ENCODE measurements at regions not wholly inside any gene's neighbourhood (a gene's known extent, or its start where the extent isn't known, plus 50 kb on each side); places are given as distances from the start of the nearest gene placed in this dataset.

DNA sequence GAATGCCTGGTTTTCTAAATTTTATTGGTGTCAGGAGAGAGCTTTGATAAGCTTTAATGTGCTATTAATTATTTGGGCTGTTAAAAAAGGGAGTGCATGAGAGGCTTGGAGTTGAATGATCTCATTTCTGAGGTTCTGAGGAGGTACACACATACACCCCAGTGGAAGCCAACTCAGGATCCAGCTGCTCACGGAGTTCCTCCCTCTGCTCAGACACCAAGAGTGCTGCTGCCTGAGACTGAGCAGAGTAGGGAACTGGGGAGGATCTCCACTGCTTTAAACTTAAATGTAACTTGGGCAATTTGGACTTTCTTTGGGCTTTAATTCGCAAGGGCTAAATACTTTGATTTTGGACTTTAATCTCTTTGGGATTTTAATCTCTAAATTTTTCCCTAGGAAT, 414.4 kb upstream of the CADM1 start:
- TF ChIP-seq, protein P1, sequence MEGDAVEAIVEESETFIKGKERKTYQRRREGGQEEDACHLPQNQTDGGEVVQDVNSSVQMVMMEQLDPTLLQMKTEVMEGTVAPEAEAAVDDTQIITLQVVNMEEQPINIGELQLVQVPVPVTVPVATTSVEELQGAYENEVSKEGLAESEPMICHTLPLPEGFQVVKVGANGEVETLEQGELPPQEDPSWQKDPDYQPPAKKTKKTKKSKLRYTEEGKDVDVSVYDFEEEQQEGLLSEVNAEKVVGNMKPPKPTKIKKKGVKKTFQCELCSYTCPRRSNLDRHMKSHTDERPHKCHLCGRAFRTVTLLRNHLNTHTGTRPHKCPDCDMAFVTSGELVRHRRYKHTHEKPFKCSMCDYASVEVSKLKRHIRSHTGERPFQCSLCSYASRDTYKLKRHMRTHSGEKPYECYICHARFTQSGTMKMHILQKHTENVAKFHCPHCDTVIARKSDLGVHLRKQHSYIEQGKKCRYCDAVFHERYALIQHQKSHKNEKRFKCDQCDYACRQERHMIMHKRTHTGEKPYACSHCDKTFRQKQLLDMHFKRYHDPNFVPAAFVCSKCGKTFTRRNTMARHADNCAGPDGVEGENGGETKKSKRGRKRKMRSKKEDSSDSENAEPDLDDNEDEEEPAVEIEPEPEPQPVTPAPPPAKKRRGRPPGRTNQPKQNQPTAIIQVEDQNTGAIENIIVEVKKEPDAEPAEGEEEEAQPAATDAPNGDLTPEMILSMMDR (IDR thresholded peaks at IDR 0.05; ENCODE audit: extremely low read depth, insufficient read depth, missing control alignments) = no peak
- no peak for DNase-seq (ENCODE audit: low spot score)
- in situ Hi-C loops (cut with MboI; ENCODE audit: low pct_unique_long_range_greater_than_20kb, low sequenced_read_pairs, unreplicated experiment) = loop anchor here (25.0 kb wide), 1 partner anchor 581 kb away; no protein-coding TSS in a partner anchor

DNA sequence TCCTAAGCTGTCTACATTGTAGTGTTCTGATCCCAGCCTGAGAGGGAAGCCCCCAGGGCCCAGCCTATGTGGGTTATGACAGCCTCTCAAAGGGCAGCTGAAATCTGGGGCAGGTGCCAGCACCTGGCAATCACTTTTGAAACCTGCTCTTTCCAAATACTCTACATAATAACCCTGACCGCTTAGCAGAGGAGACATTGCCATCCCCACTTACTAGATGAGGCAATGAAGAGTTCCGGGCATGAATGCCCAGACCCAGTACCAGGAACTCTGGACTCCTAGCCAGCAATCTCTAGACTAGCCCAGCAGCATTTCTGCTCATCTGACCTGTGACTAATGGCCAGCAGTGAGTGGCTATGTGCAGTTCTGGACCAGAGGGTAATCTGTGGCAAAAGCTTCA, 412.4 kb upstream of the CADM1 start:
- TF ChIP-seq, protein P1 (IDR thresholded peaks at IDR 0.05; ENCODE audit: extremely low read depth, insufficient read depth, missing control alignments) = no peak
- in situ Hi-C loops (cut with MboI; ENCODE audit: low pct_unique_long_range_greater_than_20kb, low sequenced_read_pairs, unreplicated experiment) = loop anchor here (25.0 kb wide), 1 partner anchor 579 kb away; no protein-coding TSS in a partner anchor
- DNase-seq (ENCODE audit: low spot score) = no peak

DNA sequence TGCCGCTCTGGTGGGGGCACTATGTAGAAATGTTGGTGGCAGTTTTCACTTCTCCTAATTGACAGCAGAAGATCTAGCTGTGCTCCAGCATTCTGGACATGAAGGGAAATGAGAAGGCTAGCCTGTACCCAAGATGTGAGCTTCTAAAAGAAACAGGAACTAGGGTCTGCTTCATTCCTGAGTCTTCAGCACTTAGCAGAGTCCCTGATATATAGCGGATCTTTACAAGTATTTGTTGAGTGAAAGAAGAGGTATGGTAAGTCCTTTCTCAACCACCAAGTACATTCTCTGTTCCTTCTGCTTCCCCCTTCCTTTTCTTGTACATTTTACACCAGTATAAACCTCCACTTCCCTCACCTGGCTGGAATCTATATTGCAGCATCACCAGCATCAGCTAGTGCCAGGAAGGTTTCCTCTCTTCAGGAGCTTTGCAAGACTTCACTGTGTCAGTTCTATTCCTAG, 408.3 kb upstream of the CADM1 start:
- TF ChIP-seq, protein P1 (IDR thresholded peaks at IDR 0.05; ENCODE audit: extremely low read depth, insufficient read depth, missing control alignments) = peak; percentile 53
- no peak for DNase-seq (ENCODE audit: low spot score)
- in situ Hi-C loops (cut with MboI; ENCODE audit: low pct_unique_long_range_greater_than_20kb, low sequenced_read_pairs, unreplicated experiment) = loop anchor here (25.0 kb wide), 1 partner anchor 575 kb away; no protein-coding TSS in a partner anchor

DNA sequence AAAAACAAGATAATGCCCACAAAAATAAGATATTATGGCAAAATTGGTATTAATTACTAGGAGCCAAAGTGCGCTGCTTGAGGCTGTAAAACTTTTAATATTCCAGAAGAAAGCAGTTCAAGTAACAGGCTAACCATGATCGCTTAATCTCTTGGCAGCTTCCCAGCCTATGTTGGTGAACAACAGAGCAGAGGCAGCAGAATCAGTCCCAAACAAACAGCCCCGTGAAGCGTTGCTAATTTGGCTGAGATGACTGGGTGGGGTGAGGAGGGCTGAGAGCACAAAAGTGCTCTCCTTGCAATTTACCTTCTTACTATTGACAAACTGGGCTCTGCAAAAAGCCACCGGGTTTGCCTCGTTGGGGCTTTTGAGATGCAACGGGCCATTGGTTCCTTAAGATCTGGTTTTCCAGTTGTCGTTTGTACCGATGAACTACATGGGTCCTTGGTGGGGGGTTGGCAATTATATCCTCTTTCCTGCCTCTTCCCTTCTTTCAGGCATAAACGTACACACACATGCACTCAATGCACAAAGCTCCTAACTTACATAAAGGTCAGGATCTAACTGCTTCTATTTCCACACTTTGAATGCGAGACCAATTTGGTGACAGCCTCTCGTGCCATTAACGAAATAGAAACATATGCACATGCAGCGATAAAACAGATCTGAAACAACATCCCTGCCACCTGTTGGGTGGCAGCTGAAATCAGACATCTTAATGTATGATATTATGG, 407.6 kb upstream of the CADM1 start:
- no peak for DNase-seq (ENCODE audit: low spot score)
- in situ Hi-C loops (cut with MboI; ENCODE audit: low pct_unique_long_range_greater_than_20kb, low sequenced_read_pairs, unreplicated experiment) = loop anchor here (25.0 kb wide), 1 partner anchor 574 kb away; no protein-coding TSS in a partner anchor
- TF ChIP-seq, protein P1 (IDR thresholded peaks at IDR 0.05; ENCODE audit: extremely low read depth, insufficient read depth, missing control alignments) = no peak

DNA sequence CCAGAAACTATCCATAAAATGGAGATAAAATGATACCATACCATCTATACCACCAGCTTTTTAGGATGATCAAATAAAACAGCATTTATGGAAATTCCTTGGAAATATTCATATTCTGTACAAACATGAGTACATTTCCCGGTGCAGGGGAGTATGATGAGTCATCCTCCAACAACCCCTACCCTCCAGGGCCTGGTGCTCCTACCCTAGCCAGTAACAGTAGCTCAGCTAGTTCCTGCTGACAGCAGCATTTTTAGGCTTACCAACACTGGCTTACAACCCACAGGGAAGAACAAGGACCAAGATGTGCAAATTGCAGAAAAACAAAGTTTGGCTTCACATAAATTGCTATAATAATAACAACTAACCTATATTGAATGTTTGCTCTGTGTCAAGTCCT, 406.2 kb upstream of the CADM1 start:
- DNase-seq (ENCODE audit: low spot score) = no peak
- TF ChIP-seq, protein P1 (IDR thresholded peaks at IDR 0.05; ENCODE audit: extremely low read depth, insufficient read depth, missing control alignments) = no peak
- in situ Hi-C loops (cut with MboI; ENCODE audit: low pct_unique_long_range_greater_than_20kb, low sequenced_read_pairs, unreplicated experiment) = loop anchor here (25.0 kb wide), 1 partner anchor 573 kb away; no protein-coding TSS in a partner anchor

DNA sequence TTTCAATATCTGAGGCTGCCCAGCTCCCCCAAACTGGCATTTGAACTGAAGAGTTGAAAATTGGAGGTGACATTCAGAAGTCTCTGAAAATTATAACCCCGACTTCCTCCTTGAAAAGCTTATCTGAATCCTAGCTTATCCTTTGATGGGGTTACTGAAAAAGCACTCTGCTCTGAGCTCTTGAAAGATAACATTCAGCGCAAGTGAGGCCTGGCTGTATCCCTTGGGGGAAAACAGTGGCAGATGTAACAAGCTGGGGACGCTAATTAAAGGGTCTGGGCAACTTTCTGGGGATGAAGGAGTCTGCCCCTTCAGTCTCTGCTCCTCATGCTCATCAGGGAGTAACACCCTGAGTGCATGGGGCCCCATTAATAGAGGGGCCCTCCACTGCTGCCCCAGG, 402.0 kb upstream of the CADM1 start:
- in situ Hi-C loops (cut with MboI; ENCODE audit: low pct_unique_long_range_greater_than_20kb, low sequenced_read_pairs, unreplicated experiment) = loop anchor here (25.0 kb wide), 1 partner anchor 569 kb away; no protein-coding TSS in a partner anchor
- DNase-seq (ENCODE audit: low spot score) = no peak
- TF ChIP-seq, protein P1 (IDR thresholded peaks at IDR 0.05; ENCODE audit: extremely low read depth, insufficient read depth, missing control alignments) = no peak

Data from GM13977 (cell line).